GM12872 (cell line): ENCODE measurements at regions not wholly inside any gene's neighbourhood (a gene's known extent, or its start where the extent isn't known, plus 50 kb on each side); places are given as distances from the start of the nearest gene placed in this dataset.

ENCODE experiments used
- TF ChIP-seq, protein P1 (sequence below): IDR thresholded peaks from 3 replicates; pipeline ENCODE4 v1.5.1; 2011; ENCODE audit warnings: low read depth, mild to moderate bottlenecking, low read length, moderate library complexity; ENCODE audit not compliant: insufficient read depth

DNA sequence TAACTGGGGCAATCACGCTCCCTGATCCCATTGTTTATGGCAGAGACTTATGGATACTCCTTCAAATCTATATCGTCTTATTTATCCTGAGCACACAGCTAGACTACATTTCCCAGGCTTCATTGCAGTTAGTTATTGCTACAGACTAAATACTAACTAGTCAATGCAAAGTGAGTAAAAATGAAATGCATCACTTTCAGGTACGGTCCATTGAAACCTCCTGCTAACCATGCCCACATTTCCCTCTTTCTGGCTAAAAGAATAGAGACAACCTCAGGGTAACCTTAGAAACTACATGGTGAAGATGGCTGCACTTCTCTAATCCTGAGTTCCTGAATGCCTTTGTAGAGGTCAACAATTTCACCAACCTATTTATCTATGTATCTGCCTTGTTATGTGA, 437.4 kb downstream of the EPHA4 start:
- TF ChIP-seq, protein P1, sequence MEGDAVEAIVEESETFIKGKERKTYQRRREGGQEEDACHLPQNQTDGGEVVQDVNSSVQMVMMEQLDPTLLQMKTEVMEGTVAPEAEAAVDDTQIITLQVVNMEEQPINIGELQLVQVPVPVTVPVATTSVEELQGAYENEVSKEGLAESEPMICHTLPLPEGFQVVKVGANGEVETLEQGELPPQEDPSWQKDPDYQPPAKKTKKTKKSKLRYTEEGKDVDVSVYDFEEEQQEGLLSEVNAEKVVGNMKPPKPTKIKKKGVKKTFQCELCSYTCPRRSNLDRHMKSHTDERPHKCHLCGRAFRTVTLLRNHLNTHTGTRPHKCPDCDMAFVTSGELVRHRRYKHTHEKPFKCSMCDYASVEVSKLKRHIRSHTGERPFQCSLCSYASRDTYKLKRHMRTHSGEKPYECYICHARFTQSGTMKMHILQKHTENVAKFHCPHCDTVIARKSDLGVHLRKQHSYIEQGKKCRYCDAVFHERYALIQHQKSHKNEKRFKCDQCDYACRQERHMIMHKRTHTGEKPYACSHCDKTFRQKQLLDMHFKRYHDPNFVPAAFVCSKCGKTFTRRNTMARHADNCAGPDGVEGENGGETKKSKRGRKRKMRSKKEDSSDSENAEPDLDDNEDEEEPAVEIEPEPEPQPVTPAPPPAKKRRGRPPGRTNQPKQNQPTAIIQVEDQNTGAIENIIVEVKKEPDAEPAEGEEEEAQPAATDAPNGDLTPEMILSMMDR = no peak

DNA sequence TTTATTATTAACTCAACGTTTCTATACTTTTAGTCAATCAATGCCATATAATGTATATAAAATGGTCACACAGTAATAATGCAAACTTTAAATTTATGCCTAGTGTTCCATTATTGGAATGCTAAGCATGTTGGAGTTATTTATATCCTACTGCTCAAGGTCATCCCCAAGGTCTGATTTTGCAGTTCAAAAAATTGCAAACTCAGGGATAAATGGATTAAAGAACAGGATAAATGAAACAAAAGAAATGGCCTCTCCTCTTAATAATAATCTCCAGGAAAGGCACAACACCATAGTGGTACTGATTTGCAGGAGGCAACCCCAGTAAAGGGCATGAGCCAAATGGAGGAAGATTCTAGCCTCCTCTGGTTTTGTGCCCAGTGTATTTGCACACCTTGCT, 436.4 kb downstream of the EPHA4 start:
- TF ChIP-seq, protein P1 = no peak

DNA sequence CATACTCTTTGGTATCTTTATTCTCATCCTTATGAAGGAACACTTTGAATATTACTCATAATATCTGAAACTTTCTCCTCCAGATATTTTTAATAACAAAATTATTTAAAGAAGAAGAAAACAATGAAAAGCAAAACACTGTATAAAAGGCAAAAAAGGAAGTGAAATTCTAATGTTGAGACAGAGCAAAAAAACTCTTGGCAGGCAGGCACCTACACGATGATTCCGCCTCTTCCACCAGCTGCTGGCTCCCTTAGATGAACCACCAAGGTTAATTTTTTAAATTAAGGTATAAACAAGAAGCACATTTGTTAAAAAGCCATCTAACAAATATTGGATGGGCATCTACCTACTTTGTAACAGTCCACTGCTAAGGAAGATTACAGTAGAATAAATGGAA, 434.7 kb downstream of the EPHA4 start:
- TF ChIP-seq, protein P1 = no peak

- TF ChIP-seq, protein P1 = no peak
Measured at GRCh38 chr2:221142341-221142740, 429.8 kb downstream of the EPHA4 start.

DNA sequence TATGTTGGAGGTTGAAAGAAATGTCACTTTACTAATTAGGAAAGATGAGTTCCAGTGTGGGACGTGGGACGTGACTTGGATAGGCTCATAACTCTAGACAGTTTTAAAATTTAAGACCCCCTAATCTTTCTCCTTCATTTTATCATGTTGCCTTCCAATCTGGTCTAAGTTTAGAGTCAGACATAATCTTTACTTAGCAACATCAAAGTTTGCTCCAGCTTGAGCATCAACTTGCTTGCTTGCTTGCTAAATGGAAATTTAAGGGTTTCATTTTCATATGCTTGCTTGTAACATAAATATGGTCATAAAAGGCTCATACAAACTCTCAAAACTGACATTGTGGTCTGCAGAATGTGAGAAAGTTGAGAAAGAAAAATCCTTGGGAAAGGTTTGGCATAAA, 428.9 kb downstream of the EPHA4 start:
- TF ChIP-seq, protein P1 = no peak

GRCh38 chr2:221144909-221145308, 427.2 kb downstream of the EPHA4 start:
- TF ChIP-seq, protein P1 = no peak

GRCh38 chr2:221145396-221145795, 426.7 kb downstream of the EPHA4 start:
- TF ChIP-seq, protein P1 = no peak

DNA sequence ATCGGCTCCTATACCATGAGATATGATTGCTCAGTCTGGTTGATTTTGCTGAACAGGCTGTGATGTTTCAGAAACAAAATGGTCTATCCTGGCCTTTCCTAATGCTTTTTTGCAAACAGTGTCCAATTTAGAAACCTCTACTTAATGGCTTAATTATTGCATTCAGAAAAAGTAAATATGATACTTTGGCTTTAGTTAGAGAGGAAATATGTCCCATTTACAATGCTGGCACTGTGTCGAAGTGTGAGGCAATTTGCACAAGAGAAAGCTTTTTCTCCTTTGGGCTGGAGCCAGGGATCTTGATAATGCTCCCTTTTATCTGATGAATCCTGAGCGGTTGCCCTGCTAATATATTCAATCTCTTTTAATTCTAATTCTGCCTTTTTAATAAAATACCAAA, 418.9 kb downstream of the EPHA4 start:
- TF ChIP-seq, protein P1 = no peak
